ENCODE measurements at regions not wholly inside any gene's neighbourhood (a gene's known extent, or its start where the extent isn't known, plus 50 kb on each side); places are given as distances from the start of the nearest gene placed in this dataset.

DNA sequence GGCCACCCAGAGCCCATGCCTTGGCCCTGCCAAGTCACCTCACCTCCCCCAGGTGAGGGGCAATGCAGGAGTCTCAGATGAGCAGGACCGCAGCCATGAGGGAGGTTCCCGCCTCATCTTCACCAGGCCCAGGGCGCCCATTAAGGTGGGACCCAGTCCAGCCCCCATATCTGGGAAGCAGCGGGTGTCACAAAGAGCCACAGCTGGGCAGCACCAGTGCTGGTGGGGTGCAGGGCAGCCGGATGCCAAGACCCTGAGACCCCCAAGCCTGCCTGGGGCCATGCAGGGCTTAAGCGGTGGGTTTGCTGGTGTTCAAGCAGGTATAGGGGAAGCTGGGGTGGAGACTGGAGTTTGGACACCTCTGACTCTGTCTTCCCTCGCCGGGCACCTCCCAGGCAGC is 237.8 kb upstream of the GSE1 start:
- TF ChIP-seq POLR2A (IDR thresholded peaks at IDR 0.05; ENCODE audit: low read depth, low read length) (no peak), POU2F2 (IDR thresholded peaks at IDR 0.05; ENCODE audit: low read depth, low read length) (no peak), POLR2AphosphoS5 (IDR thresholded peaks at IDR 0.05; ENCODE audit: low read depth, low read length) (no peak), TAF1 (IDR thresholded peaks at IDR 0.05; ENCODE audit: low read depth, low read length) (no peak), SPI1 (IDR thresholded peaks at IDR 0.05; ENCODE audit: low read depth, low read length) (no peak)

Measured in GM12891 (cell line).